ENCODE measurements at regions not wholly inside any gene's neighbourhood (a gene's known extent, or its start where the extent isn't known, plus 50 kb on each side); places are given as distances from the start of the nearest gene placed in this dataset.
A peak's percentile ranks its signal among the peaks of the same experiment; 100 is the strongest.

GRCh38 chr14:58816416-58817115 lies 178.8 kb downstream of the DACT1 start:
- no peak for DNase-seq

GRCh38 chr14:58817846-58818245 lies 180.1 kb downstream of the DACT1 start:
- no peak for DNase-seq

GRCh38 chr14:58820032-58820431 lies 182.3 kb downstream of the DACT1 start:
- DNase-seq, result no peak

GRCh38 chr14:58821421-58821820 lies 183.7 kb downstream of the DACT1 start:
- DNase-seq, result no peak

- DNase-seq, result no peak
These were observed 185.1 kb downstream of the DACT1 start for GRCh38 chr14:58822856-58823255.

- no peak for DNase-seq
These were observed 185.6 kb downstream of the DACT1 start for GRCh38 chr14:58823312-58823711.

- DNase-seq, result no peak
These were observed 186.3 kb downstream of the DACT1 start for GRCh38 chr14:58824106-58824505.

GRCh38 chr14:58824796-58825195 lies 187.0 kb downstream of the DACT1 start:
- no peak for DNase-seq

GRCh38 chr14:58825606-58826005 lies 187.8 kb downstream of the DACT1 start:
- no peak for DNase-seq

- DNase-seq, result peak; percentile 11
These were observed 189.3 kb downstream of the DACT1 start for GRCh38 chr14:58826845-58827686.

GRCh38 chr14:58828298-58828697 lies 190.5 kb downstream of the DACT1 start:
- no peak for DNase-seq

- DNase-seq, result no peak
These were observed 191.8 kb downstream of the DACT1 start for GRCh38 chr14:58829594-58829993.

GRCh38 chr14:58830121-58830520 lies 192.4 kb downstream of the DACT1 start:
- DNase-seq, result no peak

GRCh38 chr14:58832095-58832521 lies 194.3 kb downstream of the DACT1 start:
- DNase-seq, result no peak

- DNase-seq, result no peak
These were observed 196.0 kb downstream of the DACT1 start for GRCh38 chr14:58833634-58834378.

GRCh38 chr14:58836303-58836974 lies 198.7 kb downstream of the DACT1 start:
- DNase-seq, result no peak

GRCh38 chr14:58839233-58839632 lies 201.5 kb downstream of the DACT1 start:
- no peak for DNase-seq

GRCh38 chr14:58844544-58844943 lies 206.8 kb downstream of the DACT1 start:
- no peak for DNase-seq

- DNase-seq, result no peak
These were observed 209.1 kb downstream of the DACT1 start for GRCh38 chr14:58846682-58847465.

- DNase-seq, result no peak
These were observed 210.6 kb downstream of the DACT1 start for GRCh38 chr14:58848365-58848764.

GRCh38 chr14:58849601-58850000 lies 211.8 kb downstream of the DACT1 start:
- DNase-seq, result no peak

GRCh38 chr14:58850011-58850410 lies 212.2 kb downstream of the DACT1 start:
- DNase-seq, result no peak

Data from suppressor macrophage treated with lipopolysaccharide for 4 hours (primary cell).